GM10248 (cell line): ENCODE measurements at regions not wholly inside any gene's neighbourhood (a gene's known extent, or its start where the extent isn't known, plus 50 kb on each side); places are given as distances from the start of the nearest gene placed in this dataset.

Experiments
- CTCF ChIA-PET: fragments of 300-600 bp; sonication (Branson Sonifier 250); formaldehyde crosslinking; extraction: SDS; loops from one replicate; lab custom pipeline; 2021; ENCODE audit warnings: antibody characterized with exemption; lab: Yijun Ruan, JAX
- POLR2A ChIA-PET: fragments of 350-650 bp; sonication (Branson Sonifier 250); formaldehyde crosslinking; extraction: SDS; loops from one replicate; lab custom pipeline; 2020; ENCODE audit warnings: antibody characterized with exemption; lab: Yijun Ruan, JAX
- DNase-seq: peaks from one replicate; pipeline ENCODE4 v3.0.0; 2012; ENCODE audit errors: extremely low spot score
- CTCF ChIP-seq: IDR thresholded peaks from 2 replicates; pipeline ENCODE4 v1.5.1; 2012; ENCODE audit warnings: mild to moderate bottlenecking, low read depth; ENCODE audit errors: extremely low read depth, missing control alignments, control extremely low read depth

DNA sequence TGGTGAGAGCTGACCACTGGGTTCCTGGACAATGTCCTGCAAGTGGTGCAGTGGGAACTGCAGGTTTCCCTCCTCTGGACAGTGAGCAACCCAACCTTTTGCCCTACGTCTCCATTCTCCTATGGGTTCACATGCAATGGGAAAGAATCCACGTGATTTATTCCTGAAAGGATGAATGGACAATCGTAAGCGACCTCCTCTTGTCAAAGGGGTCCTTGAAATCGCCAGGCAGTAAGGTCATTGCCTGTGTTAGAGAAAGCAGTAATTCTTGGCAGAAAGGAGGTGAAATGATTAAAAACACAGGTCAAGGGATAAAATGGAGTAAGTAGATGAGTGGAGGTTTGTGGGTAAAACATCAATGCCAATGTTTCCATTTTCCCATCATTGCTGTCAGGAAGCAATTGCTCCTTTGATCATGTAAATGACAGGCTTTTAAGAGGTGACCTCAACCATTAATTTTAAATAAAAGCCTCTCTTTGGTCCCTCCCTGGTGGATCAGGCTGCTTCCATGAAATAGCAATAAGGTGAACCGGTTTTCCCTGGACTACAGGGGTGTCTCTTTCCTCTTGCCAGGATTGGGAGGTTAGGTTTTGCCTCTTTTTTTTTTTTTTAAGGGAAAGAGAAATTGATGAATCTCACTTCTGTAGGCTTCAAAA is 330.0 kb upstream of the PRKCQ start:
- no peak for DNase-seq
- POLR2A ChIA-PET, result no interaction called here
- TF ChIP-seq CTCF, result no peak
- CTCF ChIA-PET, result interaction anchor here (0.8 kb wide), 1 partner anchor 8 kb away, joined by 4 read pairs; no protein-coding TSS in a partner anchor

DNA sequence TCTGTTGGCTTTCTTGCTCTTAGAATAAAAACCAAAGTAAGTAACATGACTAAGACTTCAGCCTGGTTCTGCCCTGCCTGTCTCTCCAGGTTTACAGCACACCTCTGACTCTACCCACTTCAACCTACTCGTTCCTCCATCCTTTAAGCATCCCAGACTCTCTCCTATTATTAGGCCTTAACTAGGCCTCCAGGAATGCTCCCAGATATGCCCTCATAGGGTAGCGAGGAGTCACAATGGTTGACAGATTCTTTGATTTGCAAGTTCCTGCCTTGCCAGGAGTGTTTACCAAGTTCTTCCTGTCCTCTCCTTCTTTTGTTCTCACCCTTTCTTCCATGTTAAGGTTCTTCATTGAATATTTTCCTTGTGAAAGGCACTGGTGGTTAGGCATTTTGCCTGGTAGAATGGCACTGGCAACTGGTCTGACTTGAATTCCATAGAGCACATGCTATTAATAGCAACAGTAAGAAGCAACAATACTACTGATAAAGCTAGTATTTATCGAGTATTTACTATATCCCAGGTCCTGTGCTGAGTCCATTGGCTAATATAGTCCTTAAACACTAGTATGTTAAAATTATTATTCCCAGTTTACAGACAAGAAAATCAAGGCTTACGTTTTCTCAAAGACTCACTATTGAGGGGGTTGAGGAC is 327.9 kb upstream of the PRKCQ start:
- no peak for TF ChIP-seq CTCF
- ChIA-PET CTCF (interaction anchor here (1.3 kb wide), 1 partner anchor 12 kb away, joined by 3 read pairs; no protein-coding TSS in a partner anchor), POLR2A (no interaction called here)
- no peak for DNase-seq

DNA sequence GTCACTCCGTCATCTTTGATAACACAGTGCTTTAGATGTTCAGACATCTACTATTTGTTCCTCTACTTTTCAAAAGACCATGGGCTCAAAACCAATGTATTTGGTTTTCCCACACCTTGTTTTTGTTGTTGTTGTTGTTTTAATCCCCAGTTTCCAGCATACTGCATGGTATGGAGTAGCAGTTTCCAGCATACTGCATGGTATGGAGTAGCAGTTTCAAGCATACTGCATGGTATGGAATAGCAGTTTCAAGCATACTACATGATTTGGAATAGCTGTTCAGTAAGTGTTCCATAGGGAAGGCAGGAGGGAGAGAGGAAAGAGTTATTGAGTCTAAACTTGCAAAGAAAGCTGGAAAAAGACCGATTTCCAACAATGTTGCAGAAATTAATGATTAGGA is 314.3 kb upstream of the PRKCQ start:
- ChIA-PET POLR2A (no interaction called here), CTCF (interaction anchor here (1.5 kb wide), 1 partner anchor 19 kb away, joined by 3 read pairs; no protein-coding TSS in a partner anchor)
- no peak for TF ChIP-seq CTCF
- no peak for DNase-seq

DNA sequence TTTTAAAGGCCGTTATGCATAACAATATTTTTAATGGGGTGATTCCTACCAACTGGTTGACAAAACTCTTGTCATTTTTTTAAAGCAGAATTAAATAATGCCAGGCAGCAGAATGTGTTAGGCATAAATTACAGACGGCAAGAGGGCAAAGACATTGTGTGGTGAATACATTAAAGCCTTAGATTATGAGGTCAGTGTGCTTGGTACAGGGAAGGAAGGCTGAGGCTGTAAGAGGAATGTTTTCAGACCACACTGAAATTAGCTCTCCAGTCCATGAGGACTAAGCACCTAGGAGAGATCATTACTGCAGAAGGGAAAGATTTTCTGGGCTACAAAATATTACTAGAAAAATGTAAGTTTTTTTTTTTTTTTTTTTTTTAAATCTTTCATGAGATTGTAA is 312.8 kb upstream of the PRKCQ start:
- POLR2A ChIA-PET, result no interaction called here
- no peak for DNase-seq
- CTCF ChIA-PET, result interaction anchor here (0.7 kb wide), 1 partner anchor 14 kb away, joined by 3 read pairs; no protein-coding TSS in a partner anchor
- TF ChIP-seq CTCF, result no peak

DNA sequence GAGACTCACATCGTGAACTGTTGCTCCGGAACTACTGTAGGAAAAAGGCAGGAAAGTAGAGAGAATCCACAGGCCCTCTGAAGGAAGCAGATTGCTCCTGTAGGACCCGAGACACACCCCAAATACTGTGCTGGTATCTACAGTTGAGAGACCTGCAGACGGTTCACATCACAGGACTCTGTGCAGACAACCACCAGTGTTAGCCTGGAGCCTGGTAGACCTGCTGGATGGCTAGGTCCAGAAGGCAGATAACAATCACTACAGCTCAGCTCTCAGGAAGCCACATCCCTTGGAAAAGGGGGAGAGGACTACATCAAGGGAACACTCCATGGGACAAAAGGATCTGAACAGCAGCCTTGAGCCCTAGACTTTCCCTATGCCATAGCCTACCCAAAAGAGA is 311.8 kb upstream of the PRKCQ start:
- no peak for DNase-seq
- TF ChIP-seq CTCF, result no peak
- CTCF ChIA-PET, result no interaction called here
- POLR2A ChIA-PET, result no interaction called here

- ChIA-PET CTCF (interaction anchor here (1.2 to 1.4 kb wide), 2 partner anchors 30 to 36 kb away, joined by 3 to 5 read pairs; no protein-coding TSS in a partner anchor), POLR2A (no interaction called here)
- DNase-seq, result no peak
- no peak for TF ChIP-seq CTCF
Observed at GRCh38 chr10:6889718-6890117, 309.6 kb upstream of the PRKCQ start.
